ENCODE measurements at regions not wholly inside any gene's neighbourhood (a gene's known extent, or its start where the extent isn't known, plus 50 kb on each side); places are given as distances from the start of the nearest gene placed in this dataset.
"Not testable (repeated sequence)": the region's sequence is repeated elsewhere in the genome, so short reads cannot be mapped to it uniquely, and the experiment has no call there.

- no peak for DNase-seq
These were observed 134.4 kb upstream of the TMEM170B start for GRCh38 chr6:11403035-11403601.

- DNase-seq = not testable (repeated sequence)
These were observed 135.0 kb upstream of the TMEM170B start for GRCh38 chr6:11402581-11402980.

- DNase-seq = not testable (repeated sequence)
These were observed 135.6 kb upstream of the TMEM170B start for GRCh38 chr6:11401954-11402353.

DNA sequence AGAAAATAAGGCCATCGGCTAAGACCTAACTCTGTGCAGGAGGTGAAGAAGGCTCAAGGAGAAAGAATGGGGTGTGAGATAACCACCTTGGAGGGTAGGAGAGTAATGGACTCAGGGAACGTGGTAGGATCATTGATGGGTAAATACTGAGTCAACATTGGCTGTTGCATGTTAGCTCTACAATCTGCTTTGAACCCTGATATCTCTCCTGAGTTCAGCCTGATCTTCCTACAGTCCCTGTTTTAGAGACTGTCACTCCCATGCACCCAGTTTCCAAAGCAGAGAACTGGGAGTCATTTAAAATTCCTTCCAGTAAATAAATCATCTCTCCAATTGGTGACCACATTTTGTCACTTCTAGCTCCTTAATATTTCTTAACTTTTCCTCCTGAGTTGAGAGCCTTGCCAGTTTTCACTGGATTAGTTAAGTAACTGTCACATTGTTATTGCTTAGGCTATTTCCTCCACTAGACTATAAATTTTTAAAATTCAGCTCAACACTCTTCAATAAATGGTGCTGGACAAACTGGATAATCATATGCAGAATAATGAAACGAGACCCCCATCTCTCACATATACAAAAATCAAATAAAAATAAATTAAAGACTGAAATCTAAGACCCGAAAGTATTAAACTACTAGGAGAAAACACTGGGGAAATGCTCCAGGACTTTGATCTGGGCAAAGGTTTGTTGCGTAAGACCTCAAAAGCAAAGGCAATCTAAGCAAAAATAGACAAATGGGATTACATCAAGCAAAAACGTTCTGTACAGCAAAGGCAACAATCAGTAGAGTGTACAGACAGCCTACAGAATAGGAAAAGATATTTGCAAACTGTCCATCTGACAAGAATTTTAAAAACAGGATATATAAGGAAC lies 138.9 kb upstream of the TMEM170B start:
- DNase-seq = no peak

GRCh38 chr6:11397622-11398450 lies 139.7 kb upstream of the TMEM170B start:
- DNase-seq = no peak

DNA sequence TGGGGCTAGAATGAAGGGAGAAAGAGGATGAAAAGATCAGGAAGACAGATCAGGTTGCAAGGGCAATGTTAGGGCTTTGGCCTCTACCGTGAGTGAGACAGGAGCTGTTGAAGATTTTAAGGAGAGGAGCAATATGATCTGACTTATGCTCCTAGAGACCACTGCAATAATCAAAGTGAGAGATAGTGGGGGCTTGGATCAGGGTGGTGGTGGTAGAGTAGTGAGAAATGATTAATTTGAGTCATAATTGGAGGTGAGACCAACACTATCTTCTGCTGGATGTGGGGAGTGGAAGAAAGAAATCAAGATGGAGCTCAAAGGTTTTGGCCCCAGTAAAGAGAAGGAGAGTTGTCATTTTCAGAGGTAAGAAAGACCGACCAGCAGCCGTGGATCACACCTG lies 140.7 kb upstream of the TMEM170B start:
- DNase-seq = no peak

DNA sequence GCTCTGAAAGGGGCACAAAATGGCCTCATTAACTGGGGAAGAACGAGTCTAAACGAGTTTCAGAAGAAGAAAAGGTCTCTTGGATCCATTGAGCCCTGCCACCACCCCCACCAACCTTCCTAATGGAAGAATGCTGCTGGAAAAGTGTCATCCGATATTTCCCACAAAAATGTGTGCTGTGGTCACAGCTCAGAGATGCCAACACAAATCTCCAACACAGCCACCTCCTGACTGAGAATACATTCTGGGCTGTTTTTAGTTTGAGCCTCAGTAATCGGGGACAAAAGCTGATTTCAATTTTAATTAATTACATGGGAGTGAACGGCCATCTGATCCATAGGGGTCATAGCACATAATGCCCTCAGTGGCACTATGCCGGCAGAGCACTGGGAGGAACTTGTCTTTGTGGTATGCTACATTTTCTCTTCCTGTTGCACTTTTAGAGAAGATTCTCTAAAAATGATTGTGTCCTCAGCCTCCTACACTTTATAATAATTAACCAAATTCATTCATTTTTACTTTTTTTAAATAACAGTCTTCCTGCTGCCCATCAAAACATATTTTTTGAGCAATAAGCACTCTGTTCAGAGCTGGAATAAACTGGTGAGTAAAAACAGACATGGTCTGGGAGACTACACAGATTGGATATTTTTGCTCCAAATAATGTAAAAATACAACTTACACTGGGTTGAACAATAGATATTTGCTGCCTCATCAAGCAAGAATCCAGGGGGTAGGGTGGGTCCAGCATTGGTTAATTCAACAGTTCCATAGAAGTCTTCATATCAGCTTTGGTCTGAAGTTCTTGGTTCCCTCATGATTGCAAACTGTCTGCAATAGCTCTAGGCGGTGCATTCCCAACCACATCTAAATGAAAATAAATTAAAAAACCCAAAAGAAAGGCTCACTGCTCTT lies 143.6 kb upstream of the TMEM170B start:
- no peak for DNase-seq

GRCh38 chr6:11392778-11393507 lies 144.6 kb upstream of the TMEM170B start:
- DNase-seq = no peak

DNA sequence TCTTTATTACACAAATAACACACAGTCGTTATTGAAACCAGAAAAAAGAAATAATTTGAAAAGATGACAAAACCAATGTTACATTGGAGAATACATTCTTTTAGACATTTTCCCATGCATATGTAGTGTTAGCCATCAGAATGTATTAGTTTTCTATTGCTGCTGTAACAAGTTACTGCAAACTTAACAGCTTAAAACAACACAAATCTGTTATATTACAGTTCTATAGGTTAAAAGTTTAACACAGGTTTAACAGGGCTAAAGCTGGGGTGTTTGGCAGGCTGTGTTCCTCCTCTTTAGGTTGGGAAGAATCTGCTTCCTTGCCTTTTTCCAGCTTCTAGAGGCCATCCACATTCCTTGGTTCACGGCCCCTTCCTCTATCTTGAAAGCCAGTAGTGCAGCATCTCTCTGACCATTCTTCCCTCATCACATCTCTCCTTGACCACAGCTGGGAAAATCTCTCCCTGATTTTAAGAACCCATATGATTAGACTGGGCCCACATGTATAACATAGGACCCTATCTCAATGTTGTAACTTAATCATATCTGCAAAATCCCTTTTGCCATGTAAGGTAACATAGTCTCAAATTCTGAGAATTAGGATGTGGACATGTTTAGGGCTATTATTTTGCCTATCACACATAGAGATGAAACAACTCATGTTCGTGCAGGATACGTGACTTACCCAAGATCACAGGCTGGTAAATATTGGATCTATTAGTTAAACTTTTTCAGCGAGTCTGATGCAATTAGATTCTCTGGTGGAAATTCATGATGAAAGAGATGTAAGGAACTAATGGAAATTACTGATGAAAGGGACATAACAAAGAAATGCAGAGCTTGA lies 145.4 kb upstream of the TMEM170B start:
- DNase-seq = no peak

GRCh38 chr6:11389977-11390376 lies 147.6 kb upstream of the TMEM170B start:
- DNase-seq = no peak

GRCh38 chr6:11388983-11389944 lies 148.3 kb upstream of the TMEM170B start:
- DNase-seq = no peak

GRCh38 chr6:11387707-11388430 lies 149.7 kb upstream of the TMEM170B start:
- no peak for DNase-seq

GRCh38 chr6:11386726-11387125 lies 150.8 kb upstream of the TMEM170B start:
- DNase-seq = no peak

DNA sequence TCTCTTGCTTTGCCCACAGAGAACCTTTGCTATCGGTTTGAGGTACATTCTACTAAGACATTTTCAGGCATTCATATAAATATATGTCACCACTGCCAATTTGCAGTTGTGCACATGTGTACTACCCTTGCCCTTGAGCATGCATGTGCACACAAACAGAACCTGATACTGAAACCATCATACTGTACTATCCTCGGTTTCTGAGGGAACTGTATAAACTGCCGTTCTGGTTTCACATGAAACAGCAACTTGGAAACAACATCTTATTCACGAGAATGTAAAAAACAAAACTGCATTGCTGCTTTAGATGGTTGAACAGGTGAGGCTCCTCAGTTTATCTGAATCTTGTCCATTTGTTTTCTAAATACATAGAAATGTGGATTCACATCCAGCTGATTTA lies 151.2 kb upstream of the TMEM170B start:
- no peak for DNase-seq

- no peak for DNase-seq
These were observed 152.3 kb upstream of the NEDD9 start for GRCh38 chr6:11384531-11385309.

GRCh38 chr6:11381801-11382513 lies 149.5 kb upstream of the NEDD9 start:
- peak; percentile 45 for DNase-seq
